ENCODE measurements at regions not wholly inside any gene's neighbourhood (a gene's known extent, or its start where the extent isn't known, plus 50 kb on each side); places are given as distances from the start of the nearest gene placed in this dataset.

- TF ChIP-seq CTCF (IDR thresholded peaks at IDR 0.05; ENCODE audit: control insufficient read depth, insufficient read depth, low read depth, low read length, missing control alignments) = no peak
- H3K4me3 ChIP-seq (ENCODE audit: control insufficient read depth, low read depth, low read length) = no peak overlapping the region
- no peak for DNase-seq (ENCODE audit: low read depth)
Observed at GRCh38 chr15:29560896-29561295, 261.4 kb downstream of the TJP1 start.

GRCh38 chr15:29558261-29558660, 264.0 kb downstream of the TJP1 start:
- no peak overlapping the region for H3K4me3 ChIP-seq (ENCODE audit: control insufficient read depth, low read depth, low read length)
- no peak for DNase-seq (ENCODE audit: low read depth)
- TF ChIP-seq CTCF (IDR thresholded peaks at IDR 0.05; ENCODE audit: control insufficient read depth, insufficient read depth, low read depth, low read length, missing control alignments) = no peak

GRCh38 chr15:29557171-29557570, 265.1 kb downstream of the TJP1 start:
- TF ChIP-seq CTCF (IDR thresholded peaks at IDR 0.05; ENCODE audit: control insufficient read depth, insufficient read depth, low read depth, low read length, missing control alignments) = no peak
- no peak overlapping the region for H3K4me3 ChIP-seq (ENCODE audit: control insufficient read depth, low read depth, low read length)
- DNase-seq (ENCODE audit: low read depth) = no peak

GRCh38 chr15:29556380-29556779, 265.9 kb downstream of the TJP1 start:
- DNase-seq (ENCODE audit: low read depth) = no peak
- H3K4me3 ChIP-seq (ENCODE audit: control insufficient read depth, low read depth, low read length) = no peak overlapping the region
- TF ChIP-seq CTCF (IDR thresholded peaks at IDR 0.05; ENCODE audit: control insufficient read depth, insufficient read depth, low read depth, low read length, missing control alignments) = no peak

GRCh38 chr15:29554531-29554930, 267.7 kb downstream of the TJP1 start:
- no peak overlapping the region for H3K4me3 ChIP-seq (ENCODE audit: control insufficient read depth, low read depth, low read length)
- DNase-seq (ENCODE audit: low read depth) = no peak
- TF ChIP-seq CTCF (IDR thresholded peaks at IDR 0.05; ENCODE audit: control insufficient read depth, insufficient read depth, low read depth, low read length, missing control alignments) = no peak

GRCh38 chr15:29550834-29551465, 271.3 kb downstream of the TJP1 start:
- TF ChIP-seq CTCF (IDR thresholded peaks at IDR 0.05; ENCODE audit: control insufficient read depth, insufficient read depth, low read depth, low read length, missing control alignments) = no peak
- no peak for DNase-seq (ENCODE audit: low read depth)
- H3K4me3 ChIP-seq (ENCODE audit: control insufficient read depth, low read depth, low read length) = no peak overlapping the region

GRCh38 chr15:29548006-29548405, 274.3 kb downstream of the TJP1 start:
- TF ChIP-seq CTCF (IDR thresholded peaks at IDR 0.05; ENCODE audit: control insufficient read depth, insufficient read depth, low read depth, low read length, missing control alignments) = no peak
- no peak for DNase-seq (ENCODE audit: low read depth)
- H3K4me3 ChIP-seq (ENCODE audit: control insufficient read depth, low read depth, low read length) = no peak overlapping the region
